Lower lobe of right lung (tissue), 2 donors: ENCODE measurements at regions not wholly inside any gene's neighbourhood (a gene's known extent, or its start where the extent isn't known, plus 50 kb on each side); places are given as distances from the start of the nearest gene placed in this dataset.

ENCODE experiments used
- ATAC-seq, 2 donors: fragments of 200-7000 bp; cut with Tn5 transposase; one replicate each; pipeline ENCODE4 v1.9.1; 2020 to 2022; ENCODE audit warnings: mild to moderate bottlenecking in 2 of 2, moderate library complexity in 2 of 2
- DNase-seq: peaks from one replicate; pipeline ENCODE4 v3.0.0-alpha.2; 2020
- H3K27ac ChIP-seq: fragments of 200-600 bp; one replicate; pipeline ENCODE4 v1.8.0; 2022
- H3K27me3 ChIP-seq: fragments of 200-600 bp; one replicate; pipeline ENCODE4 v1.8.0; 2022; ENCODE audit warnings: low read depth
- H3K36me3 ChIP-seq: fragments of 200-600 bp; one replicate; pipeline ENCODE4 v1.8.0; 2022; ENCODE audit warnings: mild to moderate bottlenecking
- H3K4me1 ChIP-seq: fragments of 200-600 bp; one replicate; pipeline ENCODE4 v1.8.0; 2022
- H3K4me3 ChIP-seq: fragments of 200-600 bp; one replicate; pipeline ENCODE4 v1.8.0; 2022; ENCODE audit warnings: mild to moderate bottlenecking
- H3K9me3 ChIP-seq: fragments of 200-600 bp; one replicate; pipeline ENCODE4 v1.8.0; 2022
- intact Hi-C: fragments of 100-400 bp; cut with DNase I; formaldehyde crosslinking; loops from one replicate; pipeline ENCODE4 v1.11.0; 2022
- TF ChIP-seq, protein P1 (sequence below): fragments of 200-600 bp; IDR thresholded peaks from one replicate; pipeline ENCODE4 v1.8.0; 2022; ENCODE audit warnings: antibody characterized with exemption, mild to moderate bottlenecking
- donor health status: DM: no; HTN: yes; CAD: no; lungs with severe emphysema.

DNA sequence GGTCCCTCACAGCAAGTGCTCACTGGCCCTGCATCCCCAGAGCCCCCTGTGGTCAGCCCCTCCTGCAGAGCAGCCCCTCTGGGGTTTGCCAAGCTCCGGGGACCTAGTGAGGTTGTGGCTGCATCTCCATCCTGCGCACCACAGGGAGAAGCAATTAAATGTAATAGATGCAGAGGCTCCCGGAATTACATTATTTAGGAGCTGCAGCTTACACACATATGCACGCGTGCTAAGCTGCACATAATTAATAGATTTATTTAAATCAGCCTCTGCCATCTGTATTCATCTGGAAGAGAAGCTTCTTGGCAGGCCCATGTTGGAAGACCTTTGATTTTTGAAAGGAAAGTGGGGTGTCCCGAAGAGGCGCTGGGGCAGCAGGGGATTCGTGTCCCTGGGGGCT, 1271.5 kb downstream of the BRD1 start:
- no peak overlapping the region for H3K27ac ChIP-seq
- H3K4me1 ChIP-seq, result no peaks in the 10 kb centered on the region
- no peak for ATAC-seq
- intact Hi-C loops, result no loop called here
- DNase-seq, result no peak
- H3K9me3 ChIP-seq, result no peaks in the 10 kb centered on the region
- no peaks in the 10 kb centered on the region for H3K36me3 ChIP-seq
- H3K27me3 ChIP-seq, result no peaks in the 10 kb centered on the region
- TF ChIP-seq, protein P1, sequence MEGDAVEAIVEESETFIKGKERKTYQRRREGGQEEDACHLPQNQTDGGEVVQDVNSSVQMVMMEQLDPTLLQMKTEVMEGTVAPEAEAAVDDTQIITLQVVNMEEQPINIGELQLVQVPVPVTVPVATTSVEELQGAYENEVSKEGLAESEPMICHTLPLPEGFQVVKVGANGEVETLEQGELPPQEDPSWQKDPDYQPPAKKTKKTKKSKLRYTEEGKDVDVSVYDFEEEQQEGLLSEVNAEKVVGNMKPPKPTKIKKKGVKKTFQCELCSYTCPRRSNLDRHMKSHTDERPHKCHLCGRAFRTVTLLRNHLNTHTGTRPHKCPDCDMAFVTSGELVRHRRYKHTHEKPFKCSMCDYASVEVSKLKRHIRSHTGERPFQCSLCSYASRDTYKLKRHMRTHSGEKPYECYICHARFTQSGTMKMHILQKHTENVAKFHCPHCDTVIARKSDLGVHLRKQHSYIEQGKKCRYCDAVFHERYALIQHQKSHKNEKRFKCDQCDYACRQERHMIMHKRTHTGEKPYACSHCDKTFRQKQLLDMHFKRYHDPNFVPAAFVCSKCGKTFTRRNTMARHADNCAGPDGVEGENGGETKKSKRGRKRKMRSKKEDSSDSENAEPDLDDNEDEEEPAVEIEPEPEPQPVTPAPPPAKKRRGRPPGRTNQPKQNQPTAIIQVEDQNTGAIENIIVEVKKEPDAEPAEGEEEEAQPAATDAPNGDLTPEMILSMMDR, result no peak
- no peak overlapping the region for H3K4me3 ChIP-seq

DNA sequence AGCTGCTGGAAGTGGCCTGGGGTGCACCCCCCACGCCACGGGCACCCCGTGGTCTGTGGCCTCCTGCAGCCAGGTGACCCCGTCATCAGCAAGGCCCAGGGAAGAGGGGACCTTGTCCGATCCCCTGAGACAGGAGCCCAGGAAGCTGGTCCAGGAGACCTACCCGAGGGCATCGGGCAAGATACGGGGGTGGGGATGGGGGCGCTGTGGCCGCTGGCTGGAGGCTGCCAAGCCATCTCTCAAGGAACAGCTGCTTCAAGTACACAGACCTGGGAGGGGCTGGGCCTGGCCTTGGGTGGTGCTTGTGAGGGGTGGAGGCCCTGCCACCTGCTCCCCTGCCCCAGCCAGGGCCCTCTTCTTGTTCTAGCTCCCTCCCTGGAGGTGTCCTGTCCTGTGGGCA, 1272.1 kb downstream of the BRD1 start:
- Histone ChIP-seq H3K4me3 (no peak overlapping the region), H3K36me3 (no peaks in the 10 kb centered on the region), H3K9me3 (no peaks in the 10 kb centered on the region), H3K4me1 (no peaks in the 10 kb centered on the region), H3K27ac (no peak overlapping the region), H3K27me3 (peaks cover 2% of the 10 kb centered on the region)
- TF ChIP-seq, protein P1, result no peak
- DNase-seq, result no peak
- intact Hi-C loops, result no loop called here
- ATAC-seq, result no peak

DNA sequence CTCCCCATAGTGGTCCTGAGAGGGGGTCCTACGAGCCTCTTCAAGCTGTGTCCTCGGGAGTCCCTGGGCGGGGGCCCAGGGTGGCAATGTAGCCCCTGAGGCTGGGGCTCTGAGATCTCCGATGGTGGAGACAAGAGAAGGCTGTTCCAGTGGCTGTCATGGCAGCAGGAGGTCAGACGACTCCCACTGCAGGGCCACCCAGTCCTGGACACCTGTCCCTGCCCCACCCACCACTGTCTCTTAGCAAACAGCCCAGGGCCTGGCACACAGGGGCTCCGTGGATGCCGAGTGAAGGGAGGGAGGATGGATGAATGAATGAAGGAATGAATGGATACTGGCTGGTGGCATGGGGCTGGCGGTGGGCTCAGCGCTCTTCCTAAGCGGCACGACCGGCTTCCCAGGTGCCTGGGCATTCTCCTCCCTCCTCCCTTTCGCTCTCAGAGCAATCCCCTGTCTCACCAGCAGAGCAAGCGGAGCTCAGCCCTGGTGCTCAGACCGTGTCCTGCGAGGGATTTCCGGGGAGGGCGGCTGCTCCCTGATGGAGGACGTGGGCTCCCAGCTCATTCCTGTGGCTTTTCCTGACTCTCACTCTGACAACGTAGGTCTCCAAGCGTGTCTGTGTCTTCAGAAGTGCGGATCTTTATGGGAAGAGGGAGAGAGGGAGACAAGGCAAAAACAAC, 1272.6 kb downstream of the BRD1 start:
- no peak overlapping the region for H3K27ac ChIP-seq
- H3K9me3 ChIP-seq, result no peaks in the 10 kb centered on the region
- no peak for DNase-seq
- peaks cover 4% of the 10 kb centered on the region for H3K27me3 ChIP-seq
- H3K36me3 ChIP-seq, result no peaks in the 10 kb centered on the region
- no peak overlapping the region for H3K4me3 ChIP-seq
- H3K4me1 ChIP-seq, result no peaks in the 10 kb centered on the region
- ATAC-seq, result no peak
- intact Hi-C loops, result no loop called here
- TF ChIP-seq, protein P1, result no peak

DNA sequence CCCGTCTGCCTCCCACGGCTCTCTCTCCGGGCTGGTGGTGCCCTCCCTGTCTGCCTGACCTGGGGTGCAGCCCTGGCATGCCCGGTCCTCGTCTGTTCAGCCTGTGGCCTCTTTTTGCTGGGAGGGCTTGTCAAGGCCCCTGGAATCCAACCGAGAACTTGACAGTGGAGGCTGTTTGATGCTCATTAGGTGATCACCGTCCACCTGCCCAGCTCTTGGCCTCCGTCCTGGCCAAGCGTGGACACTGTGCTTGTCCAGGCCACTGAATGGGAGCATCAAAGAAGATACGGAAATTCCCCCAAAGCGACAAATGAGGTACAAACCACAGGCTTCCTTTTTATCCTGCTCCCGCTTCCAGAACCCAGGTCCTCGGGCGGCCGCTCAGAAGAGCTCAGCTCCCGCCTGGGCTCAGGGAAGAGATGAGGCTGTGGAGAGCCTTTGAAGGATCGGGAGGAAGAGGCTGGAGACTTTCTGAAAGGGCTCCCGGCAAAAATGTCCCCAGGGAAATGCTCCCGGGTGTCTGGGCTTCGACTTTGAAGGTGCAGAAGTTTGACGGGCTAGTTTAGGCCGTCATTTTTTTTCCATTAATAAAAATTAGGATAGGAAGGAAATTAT, 1273.9 kb downstream of the BRD1 start:
- no peak for DNase-seq
- H3K4me3 ChIP-seq, result no peak overlapping the region
- H3K27me3 ChIP-seq, result peaks cover 4% of the 10 kb centered on the region
- H3K9me3 ChIP-seq, result no peaks in the 10 kb centered on the region
- no peak overlapping the region for H3K27ac ChIP-seq
- TF ChIP-seq, protein P1, result no peak
- intact Hi-C loops, result no loop called here
- H3K4me1 ChIP-seq, result no peaks in the 10 kb centered on the region
- no peak for ATAC-seq
- H3K36me3 ChIP-seq, result no peaks in the 10 kb centered on the region

DNA sequence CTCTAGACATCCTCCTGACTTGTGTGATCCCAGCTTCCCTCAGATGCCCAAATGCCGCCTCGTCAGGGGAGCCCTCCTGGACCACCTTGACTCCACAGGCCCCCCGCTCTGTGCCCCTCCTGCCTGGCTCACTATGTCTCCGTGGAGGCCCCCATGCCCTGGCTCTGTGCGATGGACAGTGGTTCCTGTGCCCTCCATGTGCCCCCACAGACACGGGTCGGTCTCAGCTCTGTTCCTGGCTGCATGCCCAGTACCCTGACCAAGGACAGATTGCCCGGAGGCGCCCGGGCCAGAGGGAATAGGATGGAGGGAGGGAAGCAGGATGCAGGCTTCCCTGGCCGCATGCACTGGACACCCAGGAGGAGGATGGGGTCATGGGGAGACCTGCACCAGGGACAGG, 1274.6 kb downstream of the BRD1 start:
- intact Hi-C loops, result no loop called here
- DNase-seq (no peak), ATAC-seq (no peak)
- Histone ChIP-seq H3K27me3 (peaks cover 4% of the 10 kb centered on the region), H3K27ac (no peak overlapping the region), H3K4me3 (no peak overlapping the region), H3K4me1 (no peaks in the 10 kb centered on the region), H3K9me3 (no peaks in the 10 kb centered on the region), H3K36me3 (no peaks in the 10 kb centered on the region)
- TF ChIP-seq, protein P1, result no peak
